ENCODE measurements at regions not wholly inside any gene's neighbourhood (a gene's known extent, or its start where the extent isn't known, plus 50 kb on each side); places are given as distances from the start of the nearest gene placed in this dataset.
"Not testable (repeated sequence)": the region's sequence is repeated elsewhere in the genome, so short reads cannot be mapped to it uniquely, and the experiment has no call there.

GRCh38 chr6:9025796-9026394 lies 590.5 kb upstream of the SLC35B3 start:
- TF ChIP-seq, protein P1, sequence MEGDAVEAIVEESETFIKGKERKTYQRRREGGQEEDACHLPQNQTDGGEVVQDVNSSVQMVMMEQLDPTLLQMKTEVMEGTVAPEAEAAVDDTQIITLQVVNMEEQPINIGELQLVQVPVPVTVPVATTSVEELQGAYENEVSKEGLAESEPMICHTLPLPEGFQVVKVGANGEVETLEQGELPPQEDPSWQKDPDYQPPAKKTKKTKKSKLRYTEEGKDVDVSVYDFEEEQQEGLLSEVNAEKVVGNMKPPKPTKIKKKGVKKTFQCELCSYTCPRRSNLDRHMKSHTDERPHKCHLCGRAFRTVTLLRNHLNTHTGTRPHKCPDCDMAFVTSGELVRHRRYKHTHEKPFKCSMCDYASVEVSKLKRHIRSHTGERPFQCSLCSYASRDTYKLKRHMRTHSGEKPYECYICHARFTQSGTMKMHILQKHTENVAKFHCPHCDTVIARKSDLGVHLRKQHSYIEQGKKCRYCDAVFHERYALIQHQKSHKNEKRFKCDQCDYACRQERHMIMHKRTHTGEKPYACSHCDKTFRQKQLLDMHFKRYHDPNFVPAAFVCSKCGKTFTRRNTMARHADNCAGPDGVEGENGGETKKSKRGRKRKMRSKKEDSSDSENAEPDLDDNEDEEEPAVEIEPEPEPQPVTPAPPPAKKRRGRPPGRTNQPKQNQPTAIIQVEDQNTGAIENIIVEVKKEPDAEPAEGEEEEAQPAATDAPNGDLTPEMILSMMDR (IDR thresholded peaks at IDR 0.05), result no peak
- no peak overlapping the region for H3K4me3 ChIP-seq
- H3K36me3 ChIP-seq, result no peaks in the 10 kb centered on the region
- no peak for DNase-seq (ENCODE audit: low spot score)
- no peaks in the 10 kb centered on the region for H3K9me3 ChIP-seq
- no peaks in the 10 kb centered on the region for H3K4me1 ChIP-seq
- no peak overlapping the region for H3K27ac ChIP-seq
- no peaks in the 10 kb centered on the region for H3K27me3 ChIP-seq

- H3K27me3 ChIP-seq, result no peaks in the 10 kb centered on the region
- no peak for DNase-seq (ENCODE audit: low spot score)
- TF ChIP-seq, protein P1 (IDR thresholded peaks at IDR 0.05), result no peak
- no peaks in the 10 kb centered on the region for H3K9me3 ChIP-seq
- no peak overlapping the region for H3K27ac ChIP-seq
- H3K4me3 ChIP-seq, result no peak overlapping the region
- no peaks in the 10 kb centered on the region for H3K36me3 ChIP-seq
- H3K4me1 ChIP-seq, result no peaks in the 10 kb centered on the region
Observed at GRCh38 chr6:9025228-9025627, 589.9 kb upstream of the SLC35B3 start.

DNA sequence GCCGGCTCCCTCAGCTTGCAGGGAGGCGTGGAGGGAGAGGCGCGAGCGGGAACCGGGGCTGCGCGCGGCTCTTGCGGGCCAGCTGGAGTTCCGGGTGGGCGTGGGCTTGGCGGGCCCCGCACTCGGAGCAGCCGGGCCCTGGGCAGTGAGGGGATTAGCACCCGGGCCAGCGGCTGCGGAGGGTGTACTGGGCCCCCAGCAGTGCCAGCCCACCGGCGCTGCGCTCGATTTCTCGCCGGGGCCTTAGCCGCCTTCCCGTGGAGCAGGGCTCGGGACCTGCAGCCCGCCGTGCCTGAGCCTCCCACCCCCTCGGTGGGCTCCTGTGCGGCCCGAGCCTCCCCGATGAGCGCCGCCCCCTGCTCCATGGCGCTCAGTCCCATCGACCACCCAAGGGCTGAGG lies 588.9 kb upstream of the SLC35B3 start:
- not testable (repeated sequence) for H3K36me3 ChIP-seq; DNase-seq (ENCODE audit: low spot score); H3K9me3 ChIP-seq; H3K4me3 ChIP-seq; H3K4me1 ChIP-seq; H3K27ac ChIP-seq; H3K27me3 ChIP-seq

DNA sequence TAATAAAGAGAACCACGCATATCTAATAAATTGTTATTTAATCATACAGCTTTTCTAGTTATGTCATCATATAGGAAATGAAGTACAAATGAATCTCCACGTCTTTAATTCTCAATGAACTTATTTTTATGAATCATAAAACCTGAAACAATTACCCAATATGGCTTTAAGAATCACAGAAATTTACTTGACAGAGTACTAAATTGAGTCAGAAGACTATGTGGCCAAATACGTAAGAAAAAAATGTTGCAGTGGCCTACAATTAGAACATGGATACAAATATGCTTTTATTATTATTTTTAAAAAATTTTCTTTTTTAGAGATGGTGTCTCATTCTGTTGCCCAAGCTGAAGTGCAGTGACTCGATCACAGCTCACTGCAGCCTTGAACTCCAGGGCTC lies 584.7 kb upstream of the SLC35B3 start:
- Histone ChIP-seq H3K4me3 (no peak overlapping the region), H3K27me3 (no peaks in the 10 kb centered on the region), H3K27ac (no peak overlapping the region), H3K36me3 (no peaks in the 10 kb centered on the region), H3K9me3 (no peaks in the 10 kb centered on the region), H3K4me1 (no peaks in the 10 kb centered on the region)
- TF ChIP-seq, protein P1 (IDR thresholded peaks at IDR 0.05), result no peak
- no peak for DNase-seq (ENCODE audit: low spot score)

GRCh38 chr6:9009931-9010330 lies 574.6 kb upstream of the SLC35B3 start:
- no peaks in the 10 kb centered on the region for H3K36me3 ChIP-seq
- no peaks in the 10 kb centered on the region for H3K4me1 ChIP-seq
- peaks cover 0 to 3% of the 10 kb centered on the region in 2 donors for H3K27me3 ChIP-seq
- TF ChIP-seq, protein P1 (IDR thresholded peaks at IDR 0.05), result no peak
- H3K27ac ChIP-seq, result no peak overlapping the region
- DNase-seq (ENCODE audit: low spot score), result no peak
- no peaks in the 10 kb centered on the region for H3K9me3 ChIP-seq
- H3K4me3 ChIP-seq, result no peak overlapping the region

- no peaks in the 10 kb centered on the region for H3K4me1 ChIP-seq
- H3K4me3 ChIP-seq, result no peak overlapping the region
- no peaks in the 10 kb centered on the region for H3K36me3 ChIP-seq
- no peak overlapping the region for H3K27ac ChIP-seq
- DNase-seq (ENCODE audit: low spot score), result no peak
- H3K9me3 ChIP-seq, result no peaks in the 10 kb centered on the region
- TF ChIP-seq, protein P1 (IDR thresholded peaks at IDR 0.05), result no peak
- H3K27me3 ChIP-seq, result peaks cover 0 to 1% of the 10 kb centered on the region in 2 donors
Observed at GRCh38 chr6:9007027-9007426, 571.7 kb upstream of the SLC35B3 start.
